Endodermal cell (in vitro differentiated cells): ENCODE measurements at regions not wholly inside any gene's neighbourhood (a gene's known extent, or its start where the extent isn't known, plus 50 kb on each side); places are given as distances from the start of the nearest gene placed in this dataset.

Experiments
- DNase-seq: peaks from one replicate; pipeline ENCODE4 v3.0.0-alpha.2; 2017
- H3K27ac ChIP-seq: 2 replicates; pipeline ENCODE4 v1.5.1; 2013; ENCODE audit warnings: mild to moderate bottlenecking, low read depth, low read length, moderate library complexity
- H3K27me3 ChIP-seq: 2 replicates; pipeline ENCODE4 v1.6.1; 2013; ENCODE audit warnings: mild to moderate bottlenecking, low read length, moderate library complexity; ENCODE audit not compliant: insufficient read depth, control insufficient read depth, poor library complexity, severe bottlenecking
- H3K36me3 ChIP-seq: 2 replicates; pipeline ENCODE4 v1.7.0; 2013; ENCODE audit warnings: mild to moderate bottlenecking, low read length, moderate library complexity; ENCODE audit not compliant: control insufficient read depth, insufficient read depth
- H3K4me1 ChIP-seq: one replicate; pipeline ENCODE4 v1.7.0; 2013; ENCODE audit warnings: low read length; ENCODE audit not compliant: control insufficient read depth, insufficient read depth
- H3K4me3 ChIP-seq: 2 replicates; pipeline ENCODE4 v1.5.1; 2013; ENCODE audit warnings: mild to moderate bottlenecking, low read length, moderate library complexity
- H3K9ac ChIP-seq: 2 replicates; pipeline ENCODE4 v1.6.1; 2013; ENCODE audit warnings: mild to moderate bottlenecking, low read length, moderate library complexity; ENCODE audit not compliant: poor library complexity, severe bottlenecking; ENCODE audit errors: extremely low read depth
- H3K9me3 ChIP-seq: 2 replicates; pipeline ENCODE4 v1.6.1; 2013; ENCODE audit warnings: mild to moderate bottlenecking, low read length, moderate library complexity; ENCODE audit not compliant: control insufficient read depth
- H3K27ac Mint-ChIP-seq: 2 replicates; pipeline ENCODE4 v1.8.0; 2020; ENCODE audit warnings: mixed read lengths
- H3K27me3 Mint-ChIP-seq: 2 replicates; pipeline ENCODE4 v1.8.0; 2021; ENCODE audit warnings: mild to moderate bottlenecking, mixed read lengths; ENCODE audit not compliant: insufficient read depth
- H3K36me3 Mint-ChIP-seq: 2 replicates; pipeline ENCODE4 v1.8.0; 2020; ENCODE audit warnings: low read depth, mixed read lengths
- H3K4me1 Mint-ChIP-seq: 2 replicates; pipeline ENCODE4 v1.8.0; 2020; ENCODE audit warnings: mixed read lengths
- H3K4me3 Mint-ChIP-seq: 2 replicates; pipeline ENCODE4 v1.8.0; 2020; ENCODE audit warnings: mild to moderate bottlenecking, moderate library complexity, mixed read lengths
- H3K9me3 Mint-ChIP-seq: 2 replicates; pipeline ENCODE4 v1.8.0; 2020; ENCODE audit warnings: mild to moderate bottlenecking, mixed read lengths
- CTCF ChIP-seq: fragments of 200-600 bp; sonication (generic); conservative IDR thresholded peaks from 2 replicates; pipeline ENCODE4 v1.5.0; 2021; ENCODE audit warnings: antibody characterized with exemption, mild to moderate bottlenecking
- WGBS, 2 experiments: methylation state at CpG; one replicate each; pipeline versions ENCODE4 v1.1.5 to v1.1.7; 2013; ENCODE audit warnings: missing lambda C conversion rate in 2 of 2, mixed read lengths in 1 of 2; ENCODE audit not compliant: insufficient coverage in 1 of 2, insufficient read length in 1 of 2; 5-methylcytosine and 5-hydroxymethylcytosine counted together

- no peaks in the 10 kb centered on the region for H3K27me3 ChIP-seq
- Mint-ChIP-seq H3K4me3 (no peak overlapping the region), H3K27ac (no peak overlapping the region), H3K36me3 (no peaks in the 10 kb centered on the region), H3K27me3 (no peaks in the 10 kb centered on the region), H3K9me3 (peaks cover 25% of the 10 kb centered on the region), H3K4me1 (no peaks in the 10 kb centered on the region)
- no peak overlapping the region for H3K4me3 ChIP-seq
- TF ChIP-seq CTCF, result no peak
- no peak for DNase-seq
- no peaks in the 10 kb centered on the region for H3K4me1 ChIP-seq
- H3K36me3 ChIP-seq, result no peaks in the 10 kb centered on the region
- H3K27ac ChIP-seq, result no peak overlapping the region
- 76 to 83% methylated on average over 1 of the region's 1 CpG for WGBS, 2 experiments
- H3K9me3 ChIP-seq, result peaks cover 23% of the 10 kb centered on the region
- no peak overlapping the region for H3K9ac ChIP-seq
These were observed 338.9 kb downstream of the PCDH17 start for GRCh38 chr13:57970404-57970803.

GRCh38 chr13:57982782-57983181 is 351.2 kb downstream of the PCDH17 start:
- TF ChIP-seq CTCF, result no peak
- no peak overlapping the region for H3K9ac ChIP-seq
- no peaks in the 10 kb centered on the region for H3K36me3 ChIP-seq
- no peak overlapping the region for H3K27ac ChIP-seq
- peaks cover 2% of the 10 kb centered on the region for H3K9me3 Mint-ChIP-seq
- H3K4me1 ChIP-seq, result no peaks in the 10 kb centered on the region
- no peaks in the 10 kb centered on the region for H3K27me3 Mint-ChIP-seq
- H3K27ac Mint-ChIP-seq, result no peak overlapping the region
- H3K36me3 Mint-ChIP-seq, result no peaks in the 10 kb centered on the region
- no peaks in the 10 kb centered on the region for H3K27me3 ChIP-seq
- no peak overlapping the region for H3K4me3 Mint-ChIP-seq
- H3K4me1 Mint-ChIP-seq, result no peaks in the 10 kb centered on the region
- no peaks in the 10 kb centered on the region for H3K9me3 ChIP-seq
- no peak for DNase-seq
- no peak overlapping the region for H3K4me3 ChIP-seq

- H3K4me3 ChIP-seq, result no peak overlapping the region
- H3K9me3 Mint-ChIP-seq, result peaks cover 2% of the 10 kb centered on the region
- H3K9me3 ChIP-seq, result no peaks in the 10 kb centered on the region
- no peak for DNase-seq
- no peaks in the 10 kb centered on the region for H3K4me1 ChIP-seq
- H3K36me3 ChIP-seq, result no peaks in the 10 kb centered on the region
- WGBS, 2 experiments, result 100% methylated on average over 1 of the region's 2 CpGs; no CpG with 5 or more reads in 1 of the 2 experiments
- H3K36me3 Mint-ChIP-seq, result no peaks in the 10 kb centered on the region
- no peak overlapping the region for H3K9ac ChIP-seq
- no peak overlapping the region for H3K27ac Mint-ChIP-seq
- no peaks in the 10 kb centered on the region for H3K27me3 Mint-ChIP-seq
- H3K4me3 Mint-ChIP-seq, result no peak overlapping the region
- no peak overlapping the region for H3K27ac ChIP-seq
- no peak for TF ChIP-seq CTCF
- H3K27me3 ChIP-seq, result no peaks in the 10 kb centered on the region
- no peaks in the 10 kb centered on the region for H3K4me1 Mint-ChIP-seq
These were observed 356.7 kb downstream of the PCDH17 start for GRCh38 chr13:57988276-57988675.
